IPS-18c (cell line): ENCODE measurements at regions not wholly inside any gene's neighbourhood (a gene's known extent, or its start where the extent isn't known, plus 50 kb on each side); places are given as distances from the start of the nearest gene placed in this dataset.

Experiments
- H3K4me3 ChIP-seq: 2 replicates; pipeline ENCODE4 v1.7.0; 2013; ENCODE audit warnings: low read depth, mild to moderate bottlenecking, low read length, moderate library complexity; ENCODE audit not compliant: insufficient read depth
- H3K9me3 ChIP-seq: one replicate; pipeline ENCODE4 v1.6.1; 2013; ENCODE audit warnings: mild to moderate bottlenecking, low read length, moderate library complexity; ENCODE audit not compliant: control insufficient read depth, insufficient read depth

- Histone ChIP-seq H3K9me3 (peaks cover 6% of the 10 kb centered on the region), H3K4me3 (no peak overlapping the region)
These were observed 211.1 kb upstream of the MAMLD1 start for GRCh38 chrX:150152036-150152435.

GRCh38 chrX:150152546-150152945, 210.6 kb upstream of the MAMLD1 start:
- peaks cover 6% of the 10 kb centered on the region for H3K9me3 ChIP-seq

GRCh38 chrX:150155436-150156035, 207.6 kb upstream of the MAMLD1 start:
- Histone ChIP-seq H3K9me3 (peaks cover 6% of the 10 kb centered on the region), H3K4me3 (no peak overlapping the region; the same call in 1 of the 2 replicates)

More at GRCh38 chrX:150152546-150152945, 210.6 kb upstream of the MAMLD1 start:
- H3K4me3 ChIP-seq: no peak overlapping the region

GRCh38 chrX:150156615-150157014, 206.5 kb upstream of the MAMLD1 start:
- Histone ChIP-seq H3K9me3 (peaks cover 6% of the 10 kb centered on the region), H3K4me3 (no peak overlapping the region)

GRCh38 chrX:150157291-150157690, 205.8 kb upstream of the MAMLD1 start:
- H3K4me3 ChIP-seq: no peak overlapping the region; the same call in 1 of the 2 replicates
- peaks cover 6% of the 10 kb centered on the region for H3K9me3 ChIP-seq

GRCh38 chrX:150158554-150159332, 204.4 kb upstream of the MAMLD1 start:
- Histone ChIP-seq H3K4me3 (no peak overlapping the region), H3K9me3 (peaks cover 6% of the 10 kb centered on the region)

GRCh38 chrX:150159537-150159936, 203.6 kb upstream of the MAMLD1 start:
- peaks cover 8% of the 10 kb centered on the region for H3K9me3 ChIP-seq
- no peak overlapping the region for H3K4me3 ChIP-seq

GRCh38 chrX:150160656-150161055, 202.5 kb upstream of the MAMLD1 start:
- H3K4me3 ChIP-seq: no peak overlapping the region
- peaks cover 8% of the 10 kb centered on the region for H3K9me3 ChIP-seq

- H3K4me3 ChIP-seq: no peak overlapping the region
- H3K9me3 ChIP-seq: peaks cover 5% of the 10 kb centered on the region
These were observed 201.9 kb upstream of the MAMLD1 start for GRCh38 chrX:150161193-150161592.

GRCh38 chrX:150162141-150162540, 201.0 kb upstream of the MAMLD1 start:
- no peak overlapping the region for H3K4me3 ChIP-seq
- H3K9me3 ChIP-seq: peaks cover 2% of the 10 kb centered on the region

- Histone ChIP-seq H3K9me3 (peaks cover 2% of the 10 kb centered on the region), H3K4me3 (no peak overlapping the region)
These were observed 199.7 kb upstream of the MAMLD1 start for GRCh38 chrX:150163221-150163930.

- no peak overlapping the region for H3K4me3 ChIP-seq
- H3K9me3 ChIP-seq: peaks cover 2% of the 10 kb centered on the region
These were observed 199.0 kb upstream of the MAMLD1 start for GRCh38 chrX:150163956-150164726.

GRCh38 chrX:150164971-150165600, 198.0 kb upstream of the MAMLD1 start:
- peaks cover 2% of the 10 kb centered on the region for H3K9me3 ChIP-seq

GRCh38 chrX:150165776-150166610, 197.1 kb upstream of the MAMLD1 start:
- no peak overlapping the region for H3K4me3 ChIP-seq
- H3K9me3 ChIP-seq: peaks cover 2% of the 10 kb centered on the region

More at GRCh38 chrX:150164971-150165600, 198.0 kb upstream of the MAMLD1 start:
- H3K4me3 ChIP-seq: no peak overlapping the region

- Histone ChIP-seq H3K4me3 (no peak overlapping the region), H3K9me3 (peaks cover 2% of the 10 kb centered on the region)
These were observed 195.4 kb upstream of the MAMLD1 start for GRCh38 chrX:150167482-150168324.
